ENCODE measurements at regions not wholly inside any gene's neighbourhood (a gene's known extent, or its start where the extent isn't known, plus 50 kb on each side); places are given as distances from the start of the nearest gene placed in this dataset.

GRCh38 chr1:18535391-18536210 lies 54.9 kb downstream of the KLHDC7A start:
- CTCF ChIA-PET, result interaction anchor here (0.8 kb wide), 1 partner anchor 25 kb away, joined by 3 read pairs; no protein-coding TSS in a partner anchor
- Histone ChIP-seq H3K4me3 (ENCODE audit: low read depth, low read length) (no peak overlapping the region), H3K9me3 (ENCODE audit: control insufficient read depth, insufficient read depth, low read depth, low read length) (no peaks in the 10 kb centered on the region), H3K36me3 (ENCODE audit: control insufficient read depth in 2 of 2, insufficient read depth in 1 of 2, low read length in 2 of 2) (no peaks in the 10 kb centered on the region), H3K4me1 (ENCODE audit: control insufficient read depth, insufficient read depth, low read length) (no peaks in the 10 kb centered on the region), H3K27ac (ENCODE audit: extremely low read depth, low read depth, low read length) (no peak overlapping the region)
- TF ChIP-seq ZBTB1 (tag by site-specific recombination; IDR thresholded peaks at IDR 0.05) (no peak), GLIS1 (tag by site-specific recombination; IDR thresholded peaks at IDR 0.05) (0 out of 2 replicates have a peak, but pooled peaks have one; percentile 17), ZNF362 (tag by site-specific recombination; IDR thresholded peaks at IDR 0.05) (no peak), ZNF223 (tag by site-specific recombination; IDR thresholded peaks at IDR 0.05) (no peak)
- TF ChIP-seq, protein P1, sequence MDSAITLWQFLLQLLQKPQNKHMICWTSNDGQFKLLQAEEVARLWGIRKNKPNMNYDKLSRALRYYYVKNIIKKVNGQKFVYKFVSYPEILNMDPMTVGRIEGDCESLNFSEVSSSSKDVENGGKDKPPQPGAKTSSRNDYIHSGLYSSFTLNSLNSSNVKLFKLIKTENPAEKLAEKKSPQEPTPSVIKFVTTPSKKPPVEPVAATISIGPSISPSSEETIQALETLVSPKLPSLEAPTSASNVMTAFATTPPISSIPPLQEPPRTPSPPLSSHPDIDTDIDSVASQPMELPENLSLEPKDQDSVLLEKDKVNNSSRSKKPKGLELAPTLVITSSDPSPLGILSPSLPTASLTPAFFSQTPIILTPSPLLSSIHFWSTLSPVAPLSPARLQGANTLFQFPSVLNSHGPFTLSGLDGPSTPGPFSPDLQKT (IDR thresholded peaks at IDR 0.05; ENCODE audit: borderline replicate concordance, low read depth, low read length), result no peak
- TF ChIP-seq, protein P2, sequence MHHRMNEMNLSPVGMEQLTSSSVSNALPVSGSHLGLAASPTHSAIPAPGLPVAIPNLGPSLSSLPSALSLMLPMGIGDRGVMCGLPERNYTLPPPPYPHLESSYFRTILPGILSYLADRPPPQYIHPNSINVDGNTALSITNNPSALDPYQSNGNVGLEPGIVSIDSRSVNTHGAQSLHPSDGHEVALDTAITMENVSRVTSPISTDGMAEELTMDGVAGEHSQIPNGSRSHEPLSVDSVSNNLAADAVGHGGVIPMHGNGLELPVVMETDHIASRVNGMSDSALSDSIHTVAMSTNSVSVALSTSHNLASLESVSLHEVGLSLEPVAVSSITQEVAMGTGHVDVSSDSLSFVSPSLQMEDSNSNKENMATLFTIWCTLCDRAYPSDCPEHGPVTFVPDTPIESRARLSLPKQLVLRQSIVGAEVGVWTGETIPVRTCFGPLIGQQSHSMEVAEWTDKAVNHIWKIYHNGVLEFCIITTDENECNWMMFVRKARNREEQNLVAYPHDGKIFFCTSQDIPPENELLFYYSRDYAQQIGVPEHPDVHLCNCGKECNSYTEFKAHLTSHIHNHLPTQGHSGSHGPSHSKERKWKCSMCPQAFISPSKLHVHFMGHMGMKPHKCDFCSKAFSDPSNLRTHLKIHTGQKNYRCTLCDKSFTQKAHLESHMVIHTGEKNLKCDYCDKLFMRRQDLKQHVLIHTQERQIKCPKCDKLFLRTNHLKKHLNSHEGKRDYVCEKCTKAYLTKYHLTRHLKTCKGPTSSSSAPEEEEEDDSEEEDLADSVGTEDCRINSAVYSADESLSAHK (tag by site-specific recombination; IDR thresholded peaks at IDR 0.05), result no peak
- TF ChIP-seq, protein P3, sequence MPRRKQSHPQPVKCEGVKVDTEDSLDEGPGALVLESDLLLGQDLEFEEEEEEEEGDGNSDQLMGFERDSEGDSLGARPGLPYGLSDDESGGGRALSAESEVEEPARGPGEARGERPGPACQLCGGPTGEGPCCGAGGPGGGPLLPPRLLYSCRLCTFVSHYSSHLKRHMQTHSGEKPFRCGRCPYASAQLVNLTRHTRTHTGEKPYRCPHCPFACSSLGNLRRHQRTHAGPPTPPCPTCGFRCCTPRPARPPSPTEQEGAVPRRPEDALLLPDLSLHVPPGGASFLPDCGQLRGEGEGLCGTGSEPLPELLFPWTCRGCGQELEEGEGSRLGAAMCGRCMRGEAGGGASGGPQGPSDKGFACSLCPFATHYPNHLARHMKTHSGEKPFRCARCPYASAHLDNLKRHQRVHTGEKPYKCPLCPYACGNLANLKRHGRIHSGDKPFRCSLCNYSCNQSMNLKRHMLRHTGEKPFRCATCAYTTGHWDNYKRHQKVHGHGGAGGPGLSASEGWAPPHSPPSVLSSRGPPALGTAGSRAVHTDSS (tag by site-specific recombination; IDR thresholded peaks at IDR 0.05), result no peak
- TF ChIP-seq, protein P4, sequence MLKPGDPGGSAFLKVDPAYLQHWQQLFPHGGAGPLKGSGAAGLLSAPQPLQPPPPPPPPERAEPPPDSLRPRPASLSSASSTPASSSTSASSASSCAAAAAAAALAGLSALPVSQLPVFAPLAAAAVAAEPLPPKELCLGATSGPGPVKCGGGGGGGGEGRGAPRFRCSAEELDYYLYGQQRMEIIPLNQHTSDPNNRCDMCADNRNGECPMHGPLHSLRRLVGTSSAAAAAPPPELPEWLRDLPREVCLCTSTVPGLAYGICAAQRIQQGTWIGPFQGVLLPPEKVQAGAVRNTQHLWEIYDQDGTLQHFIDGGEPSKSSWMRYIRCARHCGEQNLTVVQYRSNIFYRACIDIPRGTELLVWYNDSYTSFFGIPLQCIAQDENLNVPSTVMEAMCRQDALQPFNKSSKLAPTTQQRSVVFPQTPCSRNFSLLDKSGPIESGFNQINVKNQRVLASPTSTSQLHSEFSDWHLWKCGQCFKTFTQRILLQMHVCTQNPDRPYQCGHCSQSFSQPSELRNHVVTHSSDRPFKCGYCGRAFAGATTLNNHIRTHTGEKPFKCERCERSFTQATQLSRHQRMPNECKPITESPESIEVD (tag by site-specific recombination; IDR thresholded peaks at IDR 0.05), result no peak
- POLR2A ChIA-PET, result no interaction called here

DNA sequence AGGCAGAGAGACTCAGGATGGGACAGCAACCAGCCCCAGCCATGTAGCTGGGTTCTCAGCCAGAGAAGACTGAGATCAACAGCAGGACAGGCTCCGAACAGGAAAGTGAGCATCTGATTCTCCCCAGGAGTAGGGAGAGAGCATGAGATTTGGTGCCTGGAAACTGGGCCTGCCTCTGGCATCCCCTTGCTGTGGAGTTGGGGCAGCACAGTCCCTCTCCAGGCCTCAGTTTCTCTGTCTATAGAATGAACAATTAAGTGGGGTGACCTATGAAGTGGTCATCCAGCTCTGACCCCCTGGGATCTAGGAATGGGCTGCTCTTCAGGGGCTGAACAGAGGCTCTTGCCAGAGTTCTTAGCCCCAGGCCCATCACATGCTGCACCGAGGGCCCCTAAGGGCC lies 55.6 kb downstream of the KLHDC7A start:
- Histone ChIP-seq H3K9me3 (ENCODE audit: control insufficient read depth, insufficient read depth, low read depth, low read length) (no peaks in the 10 kb centered on the region), H3K4me3 (ENCODE audit: low read depth, low read length) (no peak overlapping the region), H3K36me3 (ENCODE audit: control insufficient read depth in 2 of 2, insufficient read depth in 1 of 2, low read length in 2 of 2) (no peaks in the 10 kb centered on the region), H3K4me1 (ENCODE audit: control insufficient read depth, insufficient read depth, low read length) (no peaks in the 10 kb centered on the region), H3K27ac (ENCODE audit: extremely low read depth, low read depth, low read length) (no peak overlapping the region)
- POLR2A ChIA-PET, result no interaction called here
- CTCF ChIA-PET, result interaction anchor here (0.6 kb wide), 1 partner anchor 399 kb away, joined by 7 read pairs; no protein-coding TSS in a partner anchor
- no peak for TF ChIP-seq ZNF660 (tag by site-specific recombination; IDR thresholded peaks at IDR 0.05)
- TF ChIP-seq, protein P1 (IDR thresholded peaks at IDR 0.05; ENCODE audit: borderline replicate concordance, low read depth, low read length), result no peak
- no peak for TF ChIP-seq YY1 (tag by site-specific recombination; IDR thresholded peaks at IDR 0.05)
- TF ChIP-seq ZNF423 (tag by site-specific recombination; IDR thresholded peaks at IDR 0.05), result no peak
- no peak for TF ChIP-seq ZNF610 (tag by site-specific recombination; IDR thresholded peaks at IDR 0.05; ENCODE audit: borderline replicate concordance)
- no peak for TF ChIP-seq ZBTB49 (tag by site-specific recombination; IDR thresholded peaks at IDR 0.05; ENCODE audit: low read depth)
- no peak for TF ChIP-seq KLF8 (tag by site-specific recombination; IDR thresholded peaks at IDR 0.05)
- no peak for TF ChIP-seq SETDB1 (IDR thresholded peaks at IDR 0.05; ENCODE audit: insufficient read length, low read length)
